ES-I3 (cell line): ENCODE measurements at regions not wholly inside any gene's neighbourhood (a gene's known extent, or its start where the extent isn't known, plus 50 kb on each side); places are given as distances from the start of the nearest gene placed in this dataset.

Experiments used
- H3K36me3 ChIP-seq: 2 replicates; pipeline ENCODE4 v1.6.1; 2013; ENCODE audit warnings: mild to moderate bottlenecking, low read length, control low read depth, moderate library complexity; ENCODE audit not compliant: insufficient read depth
- H3K4me1 ChIP-seq: 2 replicates; pipeline ENCODE4 v1.6.1; 2013; ENCODE audit warnings: mild to moderate bottlenecking, control low read depth, low read length; ENCODE audit not compliant: insufficient read depth
- H3K9ac ChIP-seq: 2 replicates; pipeline ENCODE4 v1.6.1; 2013; ENCODE audit warnings: low read depth, mild to moderate bottlenecking, low read length, moderate library complexity
- H3K9me3 ChIP-seq: 2 replicates; pipeline ENCODE4 v1.6.1; 2013; ENCODE audit warnings: mild to moderate bottlenecking, low read length, moderate library complexity; ENCODE audit not compliant: control insufficient read depth, insufficient read depth

DNA sequence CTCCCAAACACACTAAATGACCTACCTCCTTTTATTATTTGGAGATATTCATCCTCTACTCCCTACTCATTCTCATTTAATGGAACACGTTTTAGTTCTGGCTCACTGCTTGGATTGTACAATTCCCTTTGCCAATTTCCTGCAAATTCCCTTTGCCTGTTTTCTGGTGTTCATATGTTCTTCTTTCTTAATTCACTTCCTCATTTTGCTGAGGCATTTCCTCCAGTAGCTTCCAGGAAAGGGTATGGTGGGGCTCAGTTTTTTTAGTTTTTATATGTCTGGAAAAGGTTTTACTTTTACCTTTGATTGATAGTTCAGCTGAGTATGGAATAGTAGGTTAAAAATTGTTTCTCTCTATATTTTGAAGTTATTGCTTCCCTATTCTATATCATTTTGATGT lies 143.6 kb upstream of the GOLIM4 start:
- Histone ChIP-seq H3K9ac (no peak overlapping the region), H3K36me3 (no peaks in the 10 kb centered on the region), H3K9me3 (no peaks in the 10 kb centered on the region), H3K4me1 (no peaks in the 10 kb centered on the region)

DNA sequence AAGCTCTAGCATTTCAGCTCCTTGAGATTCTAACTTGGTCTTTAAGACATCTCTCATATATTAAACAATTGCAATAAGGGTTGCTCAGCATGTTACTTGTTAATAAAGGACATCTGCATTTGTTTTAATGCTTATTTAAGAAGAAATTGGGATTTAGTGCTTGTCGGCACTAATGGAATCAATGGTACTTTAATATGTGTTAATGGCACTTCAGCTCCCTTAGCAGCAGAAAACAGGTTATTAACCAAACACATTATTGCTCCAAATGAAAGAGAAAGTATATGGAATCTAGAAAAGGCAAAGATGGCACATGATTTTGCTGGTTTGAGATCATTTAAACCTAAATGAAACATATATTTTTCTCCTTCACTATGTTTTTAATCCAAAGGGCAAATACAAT lies 137.3 kb upstream of the GOLIM4 start:
- Histone ChIP-seq H3K36me3 (no peaks in the 10 kb centered on the region), H3K4me1 (no peaks in the 10 kb centered on the region), H3K9me3 (no peaks in the 10 kb centered on the region), H3K9ac (no peak overlapping the region)

GRCh38 chr3:168223085-168223484 lies 127.4 kb upstream of the GOLIM4 start:
- no peaks in the 10 kb centered on the region for H3K9me3 ChIP-seq
- no peak overlapping the region for H3K9ac ChIP-seq
- H3K36me3 ChIP-seq: no peaks in the 10 kb centered on the region
- 0 out of 2 replicates have a peak, but pooled peaks cover 3% of the 10 kb centered on the region for H3K4me1 ChIP-seq

DNA sequence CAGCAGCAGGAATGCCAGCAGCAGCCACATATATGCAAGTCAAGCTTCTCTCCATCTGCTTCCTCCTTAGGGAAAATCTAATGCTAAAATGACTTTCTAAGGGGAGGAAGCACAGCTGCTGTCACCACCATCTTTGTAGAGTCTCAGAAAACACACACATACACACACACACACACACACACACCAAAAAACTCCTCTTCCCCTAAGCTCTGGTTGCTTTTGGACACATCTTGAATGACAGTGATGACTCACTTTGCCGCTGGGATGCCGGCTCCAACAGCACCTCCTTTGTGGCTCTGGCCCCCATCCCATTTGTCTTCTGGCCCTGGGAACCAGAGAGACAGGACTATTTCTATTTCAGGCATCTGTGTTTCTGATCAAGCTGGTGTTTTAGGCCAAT lies 124.8 kb upstream of the GOLIM4 start:
- Histone ChIP-seq H3K36me3 (no peaks in the 10 kb centered on the region), H3K9ac (no peak overlapping the region), H3K9me3 (no peaks in the 10 kb centered on the region), H3K4me1 (0 out of 2 replicates have a peak, but pooled peaks cover 3% of the 10 kb centered on the region)

GRCh38 chr3:168219530-168219929 lies 123.8 kb upstream of the GOLIM4 start:
- H3K9me3 ChIP-seq: no peaks in the 10 kb centered on the region
- H3K36me3 ChIP-seq: no peaks in the 10 kb centered on the region
- 0 out of 2 replicates have a peak, but pooled peaks cover 3% of the 10 kb centered on the region for H3K4me1 ChIP-seq
- no peak overlapping the region for H3K9ac ChIP-seq

DNA sequence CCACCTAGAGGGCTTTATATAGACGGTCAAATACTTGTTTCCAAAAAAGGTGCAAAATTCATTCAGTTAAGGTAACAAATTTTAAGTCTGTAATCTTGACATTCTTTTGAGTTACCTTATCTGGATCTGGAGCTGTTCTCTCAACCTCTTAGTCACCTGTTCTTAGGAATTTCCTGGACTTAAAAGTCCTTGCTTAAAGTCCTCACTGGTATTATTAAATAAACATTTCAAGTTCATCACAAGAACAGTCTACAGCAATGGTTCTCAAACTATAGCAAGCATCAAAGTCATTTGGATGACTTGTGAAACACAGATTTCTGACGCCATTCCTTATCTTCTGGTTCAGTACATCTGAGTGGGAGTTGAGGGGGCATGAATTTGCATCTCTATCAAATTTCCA lies 122.9 kb upstream of the GOLIM4 start:
- no peaks in the 10 kb centered on the region for H3K9me3 ChIP-seq
- no peak overlapping the region for H3K9ac ChIP-seq
- no peaks in the 10 kb centered on the region for H3K36me3 ChIP-seq

GRCh38 chr3:168216851-168217250 lies 121.1 kb upstream of the GOLIM4 start:
- no peaks in the 10 kb centered on the region for H3K4me1 ChIP-seq

More for the DNA sequence above, 122.9 kb upstream of the GOLIM4 start:
- H3K4me1 ChIP-seq: 0 out of 2 replicates have a peak, but pooled peaks cover 3% of the 10 kb centered on the region

DNA sequence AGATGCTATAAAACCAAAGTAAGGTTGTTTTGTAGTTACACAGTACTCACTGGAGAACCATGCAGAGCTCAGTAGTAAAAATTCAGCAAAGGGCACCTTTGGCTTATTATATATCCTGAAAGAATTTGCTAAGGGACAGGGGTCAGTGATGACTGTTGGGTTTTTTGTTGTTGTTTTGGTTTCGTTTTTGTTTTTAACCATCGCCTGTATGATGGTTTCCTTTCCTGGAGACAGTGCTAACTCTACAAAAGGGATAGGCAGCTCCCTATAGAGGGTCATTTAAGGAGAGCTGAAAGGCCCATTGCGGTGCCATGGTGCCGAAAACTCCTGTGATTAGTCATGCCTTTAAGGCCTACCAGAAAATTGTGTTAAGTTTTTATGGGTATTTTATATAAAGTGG lies 118.2 kb upstream of the GOLIM4 start:
- Histone ChIP-seq H3K4me1 (no peaks in the 10 kb centered on the region), H3K9ac (no peak overlapping the region), H3K9me3 (no peaks in the 10 kb centered on the region), H3K36me3 (no peaks in the 10 kb centered on the region)

More at GRCh38 chr3:168216851-168217250, 121.1 kb upstream of the GOLIM4 start:
- no peaks in the 10 kb centered on the region for H3K36me3 ChIP-seq
- no peaks in the 10 kb centered on the region for H3K9me3 ChIP-seq
- no peak overlapping the region for H3K9ac ChIP-seq

GRCh38 chr3:168212664-168213285 lies 117.1 kb upstream of the GOLIM4 start:
- Histone ChIP-seq H3K9ac (no peak overlapping the region), H3K36me3 (no peaks in the 10 kb centered on the region), H3K9me3 (no peaks in the 10 kb centered on the region), H3K4me1 (no peaks in the 10 kb centered on the region)

DNA sequence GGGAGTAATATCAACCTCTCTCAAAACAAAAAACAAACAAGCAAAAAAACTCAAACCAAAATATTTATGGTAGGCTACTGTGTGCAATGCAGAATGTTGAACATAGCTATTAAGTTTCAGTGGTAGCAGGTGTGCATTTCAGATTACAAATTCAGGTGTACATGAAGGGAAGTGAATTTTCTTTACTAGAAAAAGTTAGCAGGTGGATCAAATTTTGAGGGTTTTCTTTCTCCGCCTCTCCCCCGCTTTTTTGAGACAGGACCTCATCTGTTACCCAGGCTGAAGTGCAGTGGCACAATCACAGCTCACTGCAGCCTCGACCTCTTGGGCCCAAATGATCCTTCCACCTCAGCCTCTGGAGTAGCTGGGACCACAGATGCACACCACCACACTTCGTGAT lies 109.7 kb upstream of the GOLIM4 start:
- Histone ChIP-seq H3K4me1 (no peaks in the 10 kb centered on the region), H3K9me3 (no peaks in the 10 kb centered on the region), H3K9ac (no peak overlapping the region), H3K36me3 (no peaks in the 10 kb centered on the region)

GRCh38 chr3:168197162-168197561 lies 101.4 kb upstream of the GOLIM4 start:
- H3K36me3 ChIP-seq: no peaks in the 10 kb centered on the region
- H3K9ac ChIP-seq: no peak overlapping the region
- no peaks in the 10 kb centered on the region for H3K9me3 ChIP-seq
- H3K4me1 ChIP-seq: no peaks in the 10 kb centered on the region

- no peaks in the 10 kb centered on the region for H3K36me3 ChIP-seq
- no peaks in the 10 kb centered on the region for H3K9me3 ChIP-seq
- no peak overlapping the region for H3K9ac ChIP-seq
- H3K4me1 ChIP-seq: no peaks in the 10 kb centered on the region
These were observed 96.1 kb upstream of the GOLIM4 start for GRCh38 chr3:168191856-168192255.

GRCh38 chr3:168187233-168187632 lies 91.5 kb upstream of the GOLIM4 start:
- Histone ChIP-seq H3K9me3 (no peaks in the 10 kb centered on the region), H3K4me1 (no peaks in the 10 kb centered on the region), H3K36me3 (no peaks in the 10 kb centered on the region), H3K9ac (no peak overlapping the region)

DNA sequence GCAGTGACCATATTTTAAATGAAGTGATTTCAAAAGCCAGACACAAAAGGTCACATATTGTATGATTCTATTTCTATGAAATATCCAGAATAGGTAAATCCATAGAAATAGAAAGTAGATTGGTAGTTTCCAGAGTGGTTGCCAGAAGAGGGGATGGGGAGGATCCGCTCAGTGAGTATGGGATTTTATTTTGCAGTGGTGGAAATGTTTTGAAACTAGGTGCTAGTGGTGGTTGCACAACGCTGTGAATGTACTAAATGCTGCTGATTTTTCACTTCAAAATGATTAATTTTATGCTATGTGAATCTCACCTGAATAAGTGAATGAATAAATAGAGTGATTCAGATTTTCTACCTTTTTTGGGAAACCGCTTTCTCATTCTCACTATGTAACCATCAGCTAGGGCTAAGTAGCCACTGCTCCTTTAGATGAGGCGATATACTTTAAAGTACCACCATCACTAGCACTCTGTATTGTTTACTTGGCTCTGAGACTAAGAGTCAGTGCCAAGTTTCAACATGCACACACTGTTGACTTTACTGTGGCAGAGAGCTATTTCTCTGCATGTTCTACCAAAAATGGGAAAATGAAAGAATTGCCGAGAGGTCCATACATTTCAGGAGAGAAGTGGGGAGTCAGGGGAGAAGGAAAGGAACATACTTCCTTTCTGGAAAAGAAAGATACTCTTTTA lies 90.7 kb upstream of the GOLIM4 start:
- Histone ChIP-seq H3K4me1 (no peaks in the 10 kb centered on the region), H3K9ac (no peak overlapping the region), H3K9me3 (no peaks in the 10 kb centered on the region), H3K36me3 (no peaks in the 10 kb centered on the region)

DNA sequence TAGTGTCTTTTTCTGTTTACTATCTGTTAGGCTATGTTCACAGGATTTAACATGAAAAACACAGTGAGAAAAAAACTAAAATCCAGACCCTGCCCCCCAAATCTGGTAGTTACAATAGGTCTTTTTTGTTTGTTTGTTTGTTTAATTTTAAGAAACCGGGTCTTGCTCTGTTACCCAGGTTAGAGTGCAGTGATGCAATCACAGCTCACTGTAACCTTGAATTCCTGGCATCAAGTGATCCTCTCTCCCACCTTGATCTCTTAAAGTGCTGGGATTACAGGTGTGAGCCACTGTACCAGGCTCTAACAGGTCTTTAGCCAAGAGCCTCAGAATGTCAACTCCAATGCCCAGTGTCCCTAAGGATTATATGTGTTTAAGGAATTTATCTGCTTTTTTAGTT lies 88.0 kb upstream of the GOLIM4 start:
- H3K9ac ChIP-seq: no peak overlapping the region
- H3K36me3 ChIP-seq: no peaks in the 10 kb centered on the region
- H3K9me3 ChIP-seq: no peaks in the 10 kb centered on the region
- H3K4me1 ChIP-seq: no peaks in the 10 kb centered on the region
